Stimulated activated naive B cell treated with anti-CD40 and anti-IgM and Interleukin-4, amounts not matched to agents 10 μg/mL and 1 μg/mL and 100 μg/mL, for 72 hours (primary cell): ENCODE measurements at regions not wholly inside any gene's neighbourhood (a gene's known extent, or its start where the extent isn't known, plus 50 kb on each side); places are given as distances from the start of the nearest gene placed in this dataset.

Experiments
- ATAC-seq, 2 donors: fragments of 150-1000 bp; cut with Tn5 transposase; replicated peaks; 2 replicates each; pipeline ENCODE4 v1.10.0; 2021; ENCODE audit warnings: moderate library complexity in 1 of 2
- DNase-seq: peaks from one replicate; pipeline ENCODE4 v3.0.0; 2021
- H3K27ac Mint-ChIP-seq: one replicate; pipeline ENCODE4 v1.8.0; 2022; ENCODE audit warnings: mild to moderate bottlenecking, mixed read lengths
- H3K27me3 Mint-ChIP-seq, 2 donors: one replicate each; pipeline ENCODE4 v1.8.0; 2022; ENCODE audit warnings: mixed read lengths in 2 of 2
- H3K36me3 Mint-ChIP-seq, 2 donors: one replicate each; pipeline ENCODE4 v1.8.0; 2022; ENCODE audit warnings: mixed read lengths in 2 of 2, mild to moderate bottlenecking in 1 of 2
- H3K4me1 Mint-ChIP-seq, 2 donors: one replicate each; pipeline ENCODE4 v1.8.0; 2022; ENCODE audit warnings: mixed read lengths in 2 of 2, mild to moderate bottlenecking in 1 of 2
- H3K4me3 Mint-ChIP-seq, 2 donors: one replicate each; pipeline ENCODE4 v1.8.0; 2022; ENCODE audit warnings: mild to moderate bottlenecking in 2 of 2, mixed read lengths in 2 of 2, moderate library complexity in 1 of 2
- H3K9me3 Mint-ChIP-seq, 2 donors: one replicate each; pipeline ENCODE4 v1.8.0; 2022; ENCODE audit warnings: mixed read lengths in 2 of 2, mild to moderate bottlenecking in 1 of 2

GRCh38 chr20:22382742-22383141 lies 201.6 kb downstream of the FOXA2 start:
- no peak overlapping the region for H3K4me3 Mint-ChIP-seq
- no peaks in the 10 kb centered on the region for H3K27me3 Mint-ChIP-seq
- H3K9me3 Mint-ChIP-seq: no peaks in the 10 kb centered on the region
- no peaks in the 10 kb centered on the region for H3K36me3 Mint-ChIP-seq
- no peak for DNase-seq
- H3K4me1 Mint-ChIP-seq: peaks cover 7 to 24% of the 10 kb centered on the region in 2 donors
- peak; percentile 78 to 81 for ATAC-seq
- H3K27ac Mint-ChIP-seq: no peak overlapping the region

- DNase-seq (no peak), ATAC-seq (no peak)
- Mint-ChIP-seq H3K27ac (no peak overlapping the region), H3K9me3 (no peaks in the 10 kb centered on the region), H3K36me3 (no peaks in the 10 kb centered on the region), H3K4me1 (peaks cover 2 to 16% of the 10 kb centered on the region in 2 donors), H3K27me3 (no peaks in the 10 kb centered on the region), H3K4me3 (no peak overlapping the region)
These were observed 202.5 kb downstream of the FOXA2 start for GRCh38 chr20:22381812-22382416.

GRCh38 chr20:22379472-22379871 lies 204.9 kb downstream of the FOXA2 start:
- no peak overlapping the region for H3K4me3 Mint-ChIP-seq
- H3K36me3 Mint-ChIP-seq: no peaks in the 10 kb centered on the region
- H3K9me3 Mint-ChIP-seq: no peaks in the 10 kb centered on the region
- no peaks in the 10 kb centered on the region for H3K27me3 Mint-ChIP-seq
- H3K27ac Mint-ChIP-seq: no peak overlapping the region
- ATAC-seq (no peak), DNase-seq (no peak)
- peaks cover 0 to 9% of the 10 kb centered on the region in 2 donors for H3K4me1 Mint-ChIP-seq

DNA sequence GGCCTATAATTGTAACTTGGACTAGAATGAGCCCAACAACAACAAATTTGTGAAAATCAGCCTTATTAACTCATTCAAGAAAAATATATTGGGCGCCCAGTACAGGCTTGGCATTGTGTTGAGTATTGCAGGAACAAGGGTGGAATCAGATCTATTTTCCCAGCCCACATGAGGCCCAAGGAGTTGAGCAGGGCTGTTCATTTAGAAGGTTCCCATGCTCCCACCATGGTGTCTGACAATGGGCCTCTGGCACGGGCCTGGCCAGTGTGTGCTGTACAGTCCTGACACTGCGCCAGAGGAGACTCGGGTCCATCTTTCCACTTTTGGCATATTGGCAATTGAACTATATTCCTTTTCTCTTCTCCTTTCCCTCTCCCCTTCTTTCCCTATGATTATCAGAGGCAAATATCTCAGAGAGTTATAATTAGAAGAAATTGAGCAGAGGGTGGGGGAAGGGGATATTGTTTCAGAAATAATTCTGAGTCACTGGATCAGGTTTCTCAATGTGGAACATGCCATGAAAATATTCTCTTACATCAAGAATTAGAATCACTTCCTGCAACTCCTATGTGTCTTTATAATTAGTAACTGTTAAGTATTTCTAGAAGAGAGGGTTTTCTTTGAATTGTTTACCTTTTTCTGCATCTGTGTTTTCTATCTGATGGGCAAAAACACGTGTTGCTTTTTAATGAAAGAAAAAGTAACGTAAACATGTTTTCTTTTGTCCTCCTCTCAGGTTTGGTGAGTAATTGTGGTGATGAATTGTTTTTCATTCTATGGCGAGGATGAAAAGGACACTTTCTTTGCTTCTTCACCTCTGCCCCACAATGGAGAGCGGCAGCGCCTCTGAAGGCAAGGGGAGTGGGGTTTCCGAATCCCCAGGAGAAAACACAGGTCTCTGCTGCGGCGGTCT lies 209.4 kb downstream of the FOXA2 start:
- Mint-ChIP-seq H3K36me3 (no peaks in the 10 kb centered on the region), H3K4me3 (no peak overlapping the region), H3K4me1 (peaks cover 15 to 35% of the 10 kb centered on the region in 2 donors), H3K27me3 (no peaks in the 10 kb centered on the region), H3K27ac (no peak overlapping the region), H3K9me3 (no peaks in the 10 kb centered on the region)
- no peak for ATAC-seq
- DNase-seq: no peak

DNA sequence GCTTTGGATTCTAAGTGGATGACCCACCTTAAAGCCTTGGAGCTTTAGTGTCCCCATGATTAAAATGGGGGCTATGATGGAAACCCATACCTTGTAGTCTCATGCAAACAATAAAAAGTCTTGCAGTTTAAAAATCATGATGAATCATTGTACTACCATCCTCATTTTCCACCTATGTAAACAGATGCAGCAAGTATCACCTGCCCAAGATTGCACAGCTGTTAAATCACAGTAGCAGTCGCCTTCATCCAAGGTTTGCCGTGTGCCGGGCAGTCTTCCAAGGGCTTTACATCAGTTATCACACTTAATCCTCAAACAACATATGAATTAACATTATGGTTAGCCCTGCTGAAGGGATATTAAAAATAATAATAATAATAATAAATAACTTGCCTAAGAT lies 210.3 kb downstream of the FOXA2 start:
- Mint-ChIP-seq H3K4me1 (peaks cover 19 to 43% of the 10 kb centered on the region in 2 donors), H3K9me3 (no peaks in the 10 kb centered on the region), H3K27ac (no peak overlapping the region), H3K27me3 (no peaks in the 10 kb centered on the region), H3K36me3 (no peaks in the 10 kb centered on the region), H3K4me3 (no peak overlapping the region)
- DNase-seq (no peak), ATAC-seq (no peak)

GRCh38 chr20:22373164-22373895 lies 211.0 kb downstream of the FOXA2 start:
- DNase-seq (no peak), ATAC-seq (no peak)
- peaks cover 24 to 49% of the 10 kb centered on the region in 2 donors for H3K4me1 Mint-ChIP-seq
- no peaks in the 10 kb centered on the region for H3K9me3 Mint-ChIP-seq
- no peak overlapping the region for H3K4me3 Mint-ChIP-seq
- no peaks in the 10 kb centered on the region for H3K27me3 Mint-ChIP-seq
- H3K27ac Mint-ChIP-seq: no peak overlapping the region
- no peaks in the 10 kb centered on the region for H3K36me3 Mint-ChIP-seq

DNA sequence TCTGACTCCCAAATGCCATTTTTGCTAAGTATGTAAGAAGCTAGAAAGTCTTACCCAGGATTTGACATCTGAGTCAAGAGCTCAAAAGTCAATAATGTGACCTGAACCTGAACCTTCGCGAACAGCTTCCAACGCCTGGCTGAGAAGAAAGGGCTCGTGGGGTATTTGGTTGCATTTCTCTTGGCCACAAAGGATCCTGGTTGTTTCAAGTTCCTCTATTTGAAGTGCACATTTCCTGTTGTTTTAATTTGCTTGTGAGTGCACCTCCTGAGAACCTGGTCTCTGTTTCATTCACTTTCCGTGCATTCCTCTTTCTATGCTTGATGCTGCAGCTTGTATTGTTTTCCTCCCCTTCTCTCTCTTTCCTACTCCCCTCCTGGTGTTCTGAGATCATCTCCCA lies 212.5 kb downstream of the FOXA2 start:
- peak; percentile 42 for DNase-seq
- peak overlapping the region in 1 of 2 donors; percentile 9 for H3K4me3 Mint-ChIP-seq
- no peak overlapping the region for H3K27ac Mint-ChIP-seq
- ATAC-seq: peak; percentile 91 to 96
- H3K9me3 Mint-ChIP-seq: no peaks in the 10 kb centered on the region
- H3K27me3 Mint-ChIP-seq: no peaks in the 10 kb centered on the region
- no peaks in the 10 kb centered on the region for H3K36me3 Mint-ChIP-seq
- H3K4me1 Mint-ChIP-seq: peaks cover 31 to 62% of the 10 kb centered on the region in 2 donors

DNA sequence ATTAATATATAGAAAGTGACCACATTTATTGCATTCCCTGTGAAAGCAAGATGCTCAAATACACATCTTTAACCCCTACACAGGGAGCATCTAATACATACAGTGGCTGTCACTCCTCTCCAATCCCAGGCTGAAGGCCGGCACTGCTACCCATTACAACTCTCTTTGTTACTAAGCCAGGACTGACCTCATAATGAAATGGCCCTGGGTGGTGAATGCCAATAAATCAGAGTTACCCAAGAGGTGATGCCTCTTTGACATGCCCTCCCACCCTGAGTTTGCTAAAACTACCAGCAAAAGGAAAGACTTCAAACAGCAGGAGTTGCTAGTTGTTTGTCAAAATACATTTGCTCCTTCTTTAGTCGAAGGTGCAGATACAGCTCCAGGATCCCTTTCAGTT lies 214.2 kb downstream of the FOXA2 start:
- no peak for DNase-seq
- no peak overlapping the region for H3K27ac Mint-ChIP-seq
- no peak for ATAC-seq
- no peak overlapping the region for H3K4me3 Mint-ChIP-seq
- H3K27me3 Mint-ChIP-seq: peaks cover 0 to 5% of the 10 kb centered on the region in 2 donors
- no peaks in the 10 kb centered on the region for H3K9me3 Mint-ChIP-seq
- no peaks in the 10 kb centered on the region for H3K36me3 Mint-ChIP-seq
- peaks cover 31 to 62% of the 10 kb centered on the region in 2 donors for H3K4me1 Mint-ChIP-seq

DNA sequence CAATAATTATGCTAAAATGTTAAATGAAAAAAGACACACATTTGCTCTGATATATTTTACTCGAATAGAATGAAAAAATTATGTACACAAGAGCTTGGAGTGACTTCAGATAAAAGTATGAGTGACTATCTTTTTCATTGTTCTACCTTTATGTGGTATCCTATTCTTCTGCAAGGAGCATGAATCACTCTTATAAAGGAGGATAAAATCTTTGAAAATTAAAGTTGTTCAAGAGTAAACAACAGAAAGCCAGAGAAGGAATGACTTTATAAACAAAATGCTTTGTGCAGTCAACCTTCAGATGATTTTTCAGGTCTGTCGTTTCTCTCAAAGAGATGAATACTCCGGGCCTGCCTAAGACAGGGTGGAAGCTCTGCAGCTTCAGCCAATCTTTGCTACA lies 215.3 kb downstream of the FOXA2 start:
- no peaks in the 10 kb centered on the region for H3K36me3 Mint-ChIP-seq
- H3K27me3 Mint-ChIP-seq: peaks cover 0 to 5% of the 10 kb centered on the region in 2 donors
- no peak for ATAC-seq
- H3K27ac Mint-ChIP-seq: no peak overlapping the region
- no peak for DNase-seq
- H3K4me1 Mint-ChIP-seq: peaks cover 31 to 62% of the 10 kb centered on the region in 2 donors
- no peaks in the 10 kb centered on the region for H3K9me3 Mint-ChIP-seq
- no peak overlapping the region for H3K4me3 Mint-ChIP-seq

- Mint-ChIP-seq H3K9me3 (peaks cover 0 to 4% of the 10 kb centered on the region in 2 donors), H3K27ac (no peak overlapping the region), H3K4me1 (peaks cover 26 to 55% of the 10 kb centered on the region in 2 donors), H3K4me3 (no peak overlapping the region), H3K27me3 (peaks cover 4 to 5% of the 10 kb centered on the region in 2 donors), H3K36me3 (peaks cover 0 to 1% of the 10 kb centered on the region in 2 donors)
- ATAC-seq (no peak), DNase-seq (no peak)
These were observed 216.1 kb downstream of the FOXA2 start for GRCh38 chr20:22368235-22368634.

DNA sequence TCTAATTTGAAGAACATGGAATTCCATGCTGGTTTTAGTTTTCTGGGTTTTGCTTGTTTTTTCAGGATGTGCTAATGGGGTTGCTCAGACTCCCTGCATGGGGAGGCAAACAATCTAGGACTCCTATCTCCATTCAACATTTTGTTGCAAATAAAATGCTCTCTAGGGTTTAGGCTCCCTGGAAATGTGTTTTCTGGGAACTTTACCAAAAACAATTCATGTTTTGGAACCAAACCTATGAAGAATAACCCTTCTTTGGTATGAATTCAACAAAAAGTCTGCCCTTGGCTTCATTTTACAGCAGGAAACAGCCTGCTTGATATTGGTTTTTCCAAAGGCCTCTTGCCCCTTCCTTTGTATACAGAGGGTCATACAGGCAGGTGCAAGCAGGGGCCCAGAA lies 217.7 kb downstream of the FOXA2 start:
- no peak for ATAC-seq
- DNase-seq: no peak
- Mint-ChIP-seq H3K4me3 (no peak overlapping the region), H3K27ac (no peak overlapping the region), H3K27me3 (peaks cover 4 to 5% of the 10 kb centered on the region in 2 donors), H3K36me3 (peaks cover 0 to 1% of the 10 kb centered on the region in 2 donors), H3K4me1 (peaks cover 18 to 40% of the 10 kb centered on the region in 2 donors), H3K9me3 (peaks cover 0 to 4% of the 10 kb centered on the region in 2 donors)

DNA sequence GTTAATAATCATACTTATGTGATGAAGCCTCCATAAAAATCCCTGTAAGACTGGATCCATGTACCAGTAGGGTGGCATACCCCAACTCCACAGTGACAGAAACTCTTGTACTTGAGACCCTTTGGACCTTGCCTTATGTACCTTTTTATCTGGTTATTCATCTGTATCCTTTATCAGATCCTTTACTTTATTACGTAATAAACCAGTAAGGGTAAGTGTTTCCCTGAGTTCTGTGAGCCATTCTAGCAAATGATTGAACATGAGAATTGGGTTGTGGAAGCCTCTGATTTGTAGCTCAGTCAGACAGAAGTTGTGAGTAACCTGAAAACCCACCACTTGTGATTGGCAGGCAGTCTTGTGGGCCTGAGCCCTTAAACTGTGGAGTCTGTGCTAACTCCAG lies 229.7 kb downstream of the FOXA2 start:
- Mint-ChIP-seq H3K4me1 (no peaks in the 10 kb centered on the region), H3K27ac (no peak overlapping the region), H3K36me3 (no peaks in the 10 kb centered on the region), H3K27me3 (peaks cover 0 to 7% of the 10 kb centered on the region in 2 donors), H3K9me3 (peaks cover 0 to 2% of the 10 kb centered on the region in 2 donors), H3K4me3 (no peak overlapping the region)
- DNase-seq: no peak
- no peak for ATAC-seq

DNA sequence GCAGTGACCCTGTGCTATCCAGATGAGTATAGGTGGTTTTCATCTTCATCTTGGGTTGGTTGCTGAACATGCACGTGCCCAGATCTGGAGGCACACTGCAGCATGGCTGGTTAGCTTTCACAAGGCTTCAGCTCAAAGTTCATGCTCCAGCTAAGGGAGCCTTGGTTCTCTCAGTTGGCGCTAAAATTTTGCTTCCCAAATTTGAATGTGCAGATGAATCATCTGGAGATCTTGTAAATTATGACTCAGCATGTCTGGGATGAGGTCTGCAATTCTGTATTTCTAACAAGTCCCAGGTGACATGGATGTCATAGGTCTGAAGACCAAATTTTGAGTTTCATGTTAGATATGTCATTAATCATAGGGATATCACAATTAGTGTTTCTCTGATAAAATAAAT lies 230.8 kb downstream of the FOXA2 start:
- Mint-ChIP-seq H3K27ac (no peak overlapping the region), H3K27me3 (peaks cover 0 to 7% of the 10 kb centered on the region in 2 donors), H3K4me3 (no peak overlapping the region), H3K36me3 (no peaks in the 10 kb centered on the region), H3K4me1 (no peaks in the 10 kb centered on the region), H3K9me3 (peaks cover 0 to 2% of the 10 kb centered on the region in 2 donors)
- DNase-seq: no peak
- ATAC-seq: no peak

- Mint-ChIP-seq H3K9me3 (peaks cover 0 to 2% of the 10 kb centered on the region in 2 donors), H3K27ac (no peak overlapping the region), H3K36me3 (no peaks in the 10 kb centered on the region), H3K4me1 (peaks cover 0 to 1% of the 10 kb centered on the region in 2 donors), H3K27me3 (peaks cover 0 to 7% of the 10 kb centered on the region in 2 donors), H3K4me3 (no peak overlapping the region)
- DNase-seq (no peak), ATAC-seq (no peak)
These were observed 232.4 kb downstream of the FOXA2 start for GRCh38 chr20:22352019-22352418.
